ENCODE measurements at regions not wholly inside any gene's neighbourhood (a gene's known extent, or its start where the extent isn't known, plus 50 kb on each side); places are given as distances from the start of the nearest gene placed in this dataset.

DNA sequence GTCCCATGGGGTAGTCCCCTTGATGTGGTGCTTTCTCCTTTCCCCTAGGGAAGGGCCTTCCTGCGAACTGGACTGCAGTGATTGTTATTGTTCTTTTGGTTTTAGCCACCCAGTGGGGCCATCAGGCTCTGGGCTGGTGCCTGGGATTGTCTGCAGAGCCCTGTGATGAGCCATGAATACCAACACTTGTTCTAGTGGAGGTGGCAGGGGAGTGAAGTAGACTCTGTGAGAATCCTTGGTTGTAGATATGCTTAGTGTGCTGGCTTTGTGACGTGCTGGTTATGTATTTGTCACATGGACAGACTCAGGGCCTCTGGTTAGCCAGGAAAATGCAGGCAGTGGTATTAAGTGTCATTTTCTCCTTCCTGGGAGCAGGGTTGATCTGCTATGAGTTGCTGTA is 51.8 kb upstream of the NDUFB4 start:
- DNase-seq (ENCODE audit: low spot score) = no peak

GRCh38 chr3:120536642-120537041 is 59.5 kb upstream of the NDUFB4 start:
- DNase-seq (ENCODE audit: low spot score) = no peak

- no peak for DNase-seq (ENCODE audit: low spot score)
Observed at GRCh38 chr3:120532969-120533368, 63.2 kb upstream of the NDUFB4 start.

DNA sequence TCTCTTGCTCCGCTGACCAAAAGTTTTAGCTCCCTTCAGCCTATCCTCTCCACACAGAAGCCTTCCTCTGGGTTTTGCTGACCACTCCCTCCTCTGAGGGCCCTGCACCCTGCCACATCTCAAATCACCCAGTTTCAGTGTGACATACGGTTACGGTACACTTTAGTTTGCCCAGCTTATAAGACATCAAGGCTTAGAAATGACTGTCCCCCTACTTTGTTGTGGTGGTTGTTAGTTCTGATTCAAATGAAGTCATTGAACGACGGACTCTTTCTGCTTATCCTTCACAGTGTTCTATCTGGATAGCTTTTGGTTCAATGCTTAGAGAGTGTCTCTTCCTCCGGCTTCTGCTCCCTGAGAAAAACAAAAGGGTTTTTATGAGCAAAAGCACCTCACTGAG is 68.0 kb upstream of the NDUFB4 start:
- no peak for DNase-seq (ENCODE audit: low spot score)

DNA sequence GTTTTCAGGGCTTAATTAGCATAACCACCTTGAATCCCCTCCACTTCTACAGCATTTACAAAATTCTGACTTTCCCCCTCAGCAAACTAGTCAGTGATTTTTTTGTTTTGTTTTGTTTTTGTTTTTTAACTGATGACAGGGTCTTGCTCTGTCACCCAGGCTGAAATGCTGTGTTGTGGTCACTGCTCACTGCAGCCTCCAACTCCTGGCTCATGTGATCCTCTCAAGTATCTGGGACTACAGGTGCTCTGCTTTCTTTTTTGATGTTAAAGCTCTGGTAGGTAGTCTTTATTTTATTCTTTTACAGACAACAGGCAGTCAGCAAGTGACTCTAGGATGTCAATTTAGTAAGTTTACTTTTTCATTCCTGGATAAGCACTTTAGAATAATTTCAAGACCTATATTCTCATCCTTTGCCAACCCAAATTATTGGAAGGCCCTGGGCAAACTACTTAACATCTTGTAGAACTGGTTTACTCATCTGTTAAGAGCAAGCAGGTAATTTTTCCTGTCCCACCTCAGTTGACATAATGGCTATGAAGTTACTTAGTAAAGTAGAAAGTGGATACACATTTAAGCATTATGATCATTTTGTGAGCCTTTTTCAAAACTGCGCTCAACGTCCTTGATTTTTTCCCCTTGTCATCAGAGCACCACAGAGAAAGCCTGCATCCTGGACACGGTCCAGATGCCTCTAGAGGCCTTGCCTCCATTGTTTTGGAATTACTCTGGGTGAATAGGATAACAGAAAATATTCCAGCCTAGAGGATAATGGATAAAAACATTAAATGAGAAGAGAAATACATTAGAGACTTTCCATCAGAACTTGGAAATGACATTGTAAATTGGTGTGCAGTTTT is 69.9 kb upstream of the NDUFB4 start:
- no peak for DNase-seq (ENCODE audit: low spot score)

DNA sequence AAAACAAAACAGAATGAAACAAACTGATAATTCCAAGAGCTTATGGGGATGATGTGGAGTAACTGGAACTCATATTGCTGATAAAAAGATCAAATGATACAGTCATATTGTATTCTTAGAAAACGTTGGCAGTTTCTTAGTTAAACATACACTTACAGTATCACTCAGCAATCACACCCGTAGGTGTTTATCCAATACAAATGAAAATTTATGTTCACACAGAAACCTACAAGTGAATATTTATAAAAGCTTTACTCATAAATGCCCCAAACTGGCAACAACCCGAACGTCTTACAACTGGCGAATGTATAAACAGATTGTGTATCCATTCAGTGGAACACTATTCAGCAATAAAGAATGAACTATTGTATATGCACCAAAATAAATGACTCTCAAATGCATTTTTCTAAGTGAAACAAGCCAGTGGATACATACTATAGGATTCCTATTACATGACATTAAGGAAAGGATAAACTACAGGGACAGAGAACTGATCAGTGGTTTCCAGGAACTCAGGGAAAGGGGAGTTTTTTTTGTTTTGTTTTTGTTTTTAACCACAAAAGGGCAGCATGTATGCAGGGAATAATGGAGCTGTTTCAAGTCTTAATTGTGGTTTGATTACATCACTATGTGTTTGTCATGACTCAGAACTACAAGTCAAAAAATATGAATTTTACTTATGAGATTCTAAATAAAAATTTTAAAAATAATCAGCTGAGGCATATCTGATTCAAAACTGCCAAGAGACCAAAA is 71.8 kb upstream of the NDUFB4 start:
- DNase-seq (ENCODE audit: low spot score) = peak; percentile 60

DNA sequence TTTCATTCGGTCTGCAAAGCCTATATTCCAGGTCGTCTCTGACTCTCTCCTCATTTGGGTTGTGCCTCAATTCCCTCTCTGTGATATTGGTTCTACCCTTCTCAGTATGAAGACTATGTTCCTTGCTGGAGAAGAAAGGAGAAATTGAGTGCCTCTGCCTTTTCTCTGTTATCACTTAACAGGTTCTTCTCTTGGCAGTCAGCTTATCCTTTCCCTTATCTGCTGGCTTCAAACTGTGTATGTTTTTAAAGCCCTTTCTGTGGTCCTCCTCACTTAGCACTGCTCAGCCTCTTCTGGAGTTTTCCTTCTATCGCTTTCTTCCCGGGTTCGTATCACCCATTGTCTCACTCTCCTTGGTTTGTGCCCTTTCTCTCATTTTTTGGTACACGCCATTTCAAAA is 65.3 kb upstream of the FSTL1 start:
- DNase-seq (ENCODE audit: low spot score) = no peak

GRCh38 chr3:120512655-120513054 is 61.9 kb upstream of the FSTL1 start:
- no peak for DNase-seq (ENCODE audit: low spot score)

DNA sequence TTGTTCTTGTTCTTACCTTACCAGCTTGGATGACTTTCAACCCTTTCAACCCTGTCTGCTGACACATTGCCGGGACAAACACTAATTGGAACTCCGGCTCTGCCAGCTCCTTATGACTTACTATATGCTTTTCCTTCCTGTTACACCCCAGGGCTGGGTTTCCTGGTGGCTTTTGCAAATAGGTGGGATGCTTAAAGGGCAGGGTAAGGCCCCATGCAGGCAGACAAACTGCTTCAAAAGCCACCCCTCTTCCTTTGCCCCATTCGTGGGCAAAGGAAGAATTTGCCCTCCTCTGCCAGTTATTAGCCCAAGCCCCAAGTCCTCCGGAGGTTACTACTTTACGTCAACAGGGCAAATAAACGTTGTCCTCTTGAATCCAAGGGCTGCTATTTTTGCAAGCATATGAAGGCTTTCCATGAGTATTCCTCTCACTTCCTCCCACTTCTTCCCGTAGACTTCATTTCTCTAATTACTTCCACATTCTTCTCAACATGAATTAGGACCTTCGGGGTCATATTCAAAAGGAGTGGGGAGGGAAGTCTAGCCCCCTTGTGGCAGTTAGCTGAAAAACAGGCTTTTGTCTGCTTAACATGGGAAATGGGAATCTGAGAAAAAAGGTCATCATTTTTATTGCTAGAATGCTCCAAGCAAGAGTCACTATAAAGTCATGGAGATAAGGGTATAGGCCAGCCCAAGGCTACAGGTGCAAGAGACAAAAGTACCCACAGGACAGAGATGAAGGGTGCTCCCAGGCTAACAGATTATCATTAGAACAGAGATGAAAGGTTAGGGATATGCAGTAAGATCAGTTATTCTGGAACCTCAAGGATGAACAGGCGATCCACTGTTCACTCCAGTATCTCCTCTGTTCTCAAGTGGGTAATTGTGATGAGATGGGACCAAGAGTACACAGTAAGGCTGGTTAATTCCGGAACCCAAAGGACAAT is 56.3 kb upstream of the FSTL1 start:
- DNase-seq (ENCODE audit: low spot score) = peak; percentile 57

DNA sequence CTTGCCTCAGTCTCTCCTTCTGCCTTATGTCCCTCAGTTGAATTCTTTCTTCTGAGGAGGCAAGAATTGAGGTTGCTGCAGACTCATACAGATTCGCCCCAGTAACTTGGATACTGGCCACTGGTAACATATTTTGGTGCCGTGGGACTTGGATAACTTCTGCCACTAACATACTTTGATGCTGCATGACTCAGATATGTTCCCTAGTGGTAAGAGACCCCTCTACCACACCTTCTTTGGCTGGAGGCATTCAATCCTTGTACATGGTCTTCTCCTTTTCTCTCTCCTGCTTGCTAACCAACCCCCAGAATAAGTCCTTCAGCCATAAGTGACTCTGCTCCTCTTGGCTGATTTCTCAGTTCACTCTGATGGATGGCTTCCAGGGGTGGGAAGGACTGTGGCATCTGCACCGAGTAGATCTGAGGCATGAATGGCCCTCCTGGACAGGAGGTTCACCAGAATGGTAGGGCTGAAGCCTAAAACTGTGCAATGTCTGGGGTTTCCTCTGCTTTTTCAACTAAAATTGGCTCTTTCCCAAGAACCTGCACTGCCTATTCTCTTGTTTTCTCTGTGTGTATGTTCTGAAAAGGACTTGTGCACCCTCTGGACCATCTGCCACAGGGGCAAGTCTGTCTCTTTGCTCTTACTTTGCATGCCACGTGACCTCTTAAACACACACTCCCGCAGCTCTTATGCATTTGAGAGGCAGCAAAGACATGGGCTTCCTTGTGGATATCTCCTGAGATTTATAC is 55.5 kb upstream of the FSTL1 start:
- peak; percentile 40 for DNase-seq (ENCODE audit: low spot score)

GRCh38 chr3:120503727-120504616 is 53.2 kb upstream of the FSTL1 start:
- no peak for DNase-seq (ENCODE audit: low spot score)

GRCh38 chr3:120502116-120502515 is 51.3 kb upstream of the FSTL1 start:
- no peak for DNase-seq (ENCODE audit: low spot score)
